Right lobe of liver (tissue), 4 donors: ENCODE measurements at regions not wholly inside any gene's neighbourhood (a gene's known extent, or its start where the extent isn't known, plus 50 kb on each side); places are given as distances from the start of the nearest gene placed in this dataset.

Experiments
- POLR2A ChIP-seq: fragments of 450-650 bp; IDR thresholded peaks from one replicate; pipeline ENCODE4 v1.6.1; 2017; ENCODE audit warnings: antibody characterized with exemption, mild to moderate bottlenecking
- TF ChIP-seq, protein P1 (sequence below), 4 donors: fragments of 200-600 bp in 3 of 4; fragments of 450-650 bp in 1 of 4; IDR thresholded peaks; one replicate each; pipeline versions ENCODE4 v1.5.1 to v1.8.0; 2016 to 2022; ENCODE audit warnings: antibody characterized with exemption in 4 of 4, mild to moderate bottlenecking in 2 of 4
- donor health status: DM: no; HTN: no; CAD: no.
- donor health status: DM: no; HTN: no; CAD: no.
- donor health status: DM: no; HTN: yes; CAD: no.

DNA sequence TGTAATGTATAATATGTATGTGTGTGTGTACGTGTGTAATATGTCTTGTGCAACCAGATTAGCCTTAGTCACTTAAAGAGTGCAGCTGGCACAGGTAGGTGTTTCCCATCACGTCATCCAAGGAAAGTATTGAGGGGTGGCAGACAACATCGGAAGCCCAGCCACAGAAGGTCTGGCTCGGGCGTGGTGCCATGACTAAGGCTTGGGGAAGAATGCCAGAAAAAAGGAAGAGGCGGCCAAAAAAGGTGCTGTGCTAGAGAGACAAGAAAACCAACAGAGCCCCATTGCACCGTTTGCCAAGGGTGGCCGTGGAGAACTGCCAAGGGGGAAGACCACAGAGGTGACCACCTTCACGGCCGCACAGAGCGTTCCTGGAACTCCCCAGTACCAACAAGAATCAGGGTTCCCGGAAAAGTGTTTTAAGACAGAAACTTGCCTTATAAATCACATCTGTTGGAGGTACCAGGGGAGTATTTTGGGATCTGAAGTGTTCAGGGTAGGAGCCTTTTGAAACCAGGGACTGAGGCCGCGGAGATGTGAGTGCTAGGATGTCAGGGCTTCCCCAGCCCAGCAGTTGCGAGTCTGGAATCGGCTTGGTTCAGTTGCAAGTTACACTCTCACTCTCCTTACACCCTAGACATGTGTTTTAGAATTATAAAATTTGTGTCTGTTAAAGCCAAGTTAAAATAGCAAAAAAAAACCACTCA is 131.2 kb upstream of the DYRK2 start:
- TF ChIP-seq, protein P1, sequence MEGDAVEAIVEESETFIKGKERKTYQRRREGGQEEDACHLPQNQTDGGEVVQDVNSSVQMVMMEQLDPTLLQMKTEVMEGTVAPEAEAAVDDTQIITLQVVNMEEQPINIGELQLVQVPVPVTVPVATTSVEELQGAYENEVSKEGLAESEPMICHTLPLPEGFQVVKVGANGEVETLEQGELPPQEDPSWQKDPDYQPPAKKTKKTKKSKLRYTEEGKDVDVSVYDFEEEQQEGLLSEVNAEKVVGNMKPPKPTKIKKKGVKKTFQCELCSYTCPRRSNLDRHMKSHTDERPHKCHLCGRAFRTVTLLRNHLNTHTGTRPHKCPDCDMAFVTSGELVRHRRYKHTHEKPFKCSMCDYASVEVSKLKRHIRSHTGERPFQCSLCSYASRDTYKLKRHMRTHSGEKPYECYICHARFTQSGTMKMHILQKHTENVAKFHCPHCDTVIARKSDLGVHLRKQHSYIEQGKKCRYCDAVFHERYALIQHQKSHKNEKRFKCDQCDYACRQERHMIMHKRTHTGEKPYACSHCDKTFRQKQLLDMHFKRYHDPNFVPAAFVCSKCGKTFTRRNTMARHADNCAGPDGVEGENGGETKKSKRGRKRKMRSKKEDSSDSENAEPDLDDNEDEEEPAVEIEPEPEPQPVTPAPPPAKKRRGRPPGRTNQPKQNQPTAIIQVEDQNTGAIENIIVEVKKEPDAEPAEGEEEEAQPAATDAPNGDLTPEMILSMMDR (IDR thresholded peaks at IDR 0.05) = no peak
- no peak for TF ChIP-seq POLR2A
